Testis (tissue), 2 donors: ENCODE measurements at regions not wholly inside any gene's neighbourhood (a gene's known extent, or its start where the extent isn't known, plus 50 kb on each side); places are given as distances from the start of the nearest gene placed in this dataset.

Experiments used
- DNase-seq: peaks from one replicate; pipeline ENCODE4 v3.0.0-alpha.2; 2019
- H3K27ac ChIP-seq, 2 donors: fragments of 200-600 bp; sonication (generic); one replicate each; pipeline ENCODE4 v1.5.1; 2019
- H3K27me3 ChIP-seq: fragments of 200-600 bp; sonication (generic); one replicate; pipeline ENCODE4 v1.5.1; 2019
- H3K36me3 ChIP-seq: fragments of 200-600 bp; sonication (generic); one replicate; pipeline ENCODE4 v1.5.1; 2017; ENCODE audit warnings: low read depth; ENCODE audit errors: missing control alignments
- H3K4me1 ChIP-seq: fragments of 200-600 bp; sonication (generic); one replicate; pipeline ENCODE4 v1.5.1; 2019
- H3K4me3 ChIP-seq, 2 donors: fragments of 200-600 bp; sonication (generic); one replicate each; pipeline ENCODE4 v1.5.1; 2017 to 2019
- H3K9me3 ChIP-seq: fragments of 200-600 bp; sonication (generic); one replicate; pipeline ENCODE4 v1.5.1; 2017
- CTCF ChIP-seq, 3 experiments: fragments of 450-650 bp in 2 of 3; fragments of 200-600 bp in 1 of 3; sonication (generic) in 1 of 3; IDR thresholded peaks; one replicate each; pipeline ENCODE4 v1.5.1; 2016 to 2019; ENCODE audit warnings: antibody characterized with exemption in 3 of 3, mild to moderate bottlenecking in 2 of 3, moderate library complexity in 1 of 3
- POLR2A ChIP-seq: fragments of 450-650 bp; IDR thresholded peaks from one replicate; pipeline ENCODE4 v1.6.1; 2017; ENCODE audit warnings: antibody characterized with exemption, mild to moderate bottlenecking, moderate library complexity
- WGBS, 2 donors: methylation state at CpG; one replicate each; pipeline ENCODE4 v1.1.5; 2018; 5-methylcytosine and 5-hydroxymethylcytosine counted together
- intact Hi-C: fragments of 100-400 bp; cut with DNase I; formaldehyde crosslinking; loops from one replicate; pipeline ENCODE4 v1.15.1; 2023; ENCODE audit warnings: low total_unique reads

- no peaks in the 10 kb centered on the region for H3K9me3 ChIP-seq
- no peaks in the 10 kb centered on the region for H3K4me1 ChIP-seq
- TF ChIP-seq POLR2A (no peak), CTCF (IDR thresholded peaks at IDR 0.05) (no peak)
- H3K4me3 ChIP-seq: no peak overlapping the region
- WGBS, 2 donors: 94 to 96% methylated on average over 14 of the region's 14 CpGs
- no peaks in the 10 kb centered on the region for H3K36me3 ChIP-seq
- no peak for DNase-seq
- no peaks in the 10 kb centered on the region for H3K27me3 ChIP-seq
- intact Hi-C loops: no loop called here
- no peak overlapping the region for H3K27ac ChIP-seq
Measured at GRCh38 chr12:116404247-116404646, 126.8 kb upstream of the MED13L start.

- no peaks in the 10 kb centered on the region for H3K27me3 ChIP-seq
- no peaks in the 10 kb centered on the region for H3K36me3 ChIP-seq
- 44 to 53% methylated on average over 6 of the region's 6 CpGs for WGBS, 2 donors
- TF ChIP-seq POLR2A (no peak), CTCF (IDR thresholded peaks at IDR 0.05) (no peak)
- H3K27ac ChIP-seq: no peak overlapping the region
- no peak overlapping the region for H3K4me3 ChIP-seq
- no peaks in the 10 kb centered on the region for H3K4me1 ChIP-seq
- H3K9me3 ChIP-seq: no peaks in the 10 kb centered on the region
- DNase-seq: no peak
- intact Hi-C loops: no loop called here
Measured at GRCh38 chr12:116404913-116405611, 127.6 kb upstream of the MED13L start.

GRCh38 chr12:116406529-116406928 lies 129.0 kb upstream of the MED13L start:
- TF ChIP-seq POLR2A: no peak
- no peak for TF ChIP-seq CTCF (IDR thresholded peaks at IDR 0.05)
- Histone ChIP-seq H3K4me1 (no peaks in the 10 kb centered on the region), H3K27ac (no peak overlapping the region), H3K9me3 (no peaks in the 10 kb centered on the region), H3K27me3 (no peaks in the 10 kb centered on the region), H3K4me3 (no peak overlapping the region), H3K36me3 (no peaks in the 10 kb centered on the region)
- DNase-seq: peak; percentile 78
- intact Hi-C loops: no loop called here
- 44 to 51% methylated on average over 3 of the region's 3 CpGs for WGBS, 2 donors

- Histone ChIP-seq H3K4me3 (no peak overlapping the region), H3K27ac (no peak overlapping the region), H3K9me3 (no peaks in the 10 kb centered on the region), H3K27me3 (no peaks in the 10 kb centered on the region), H3K4me1 (no peaks in the 10 kb centered on the region), H3K36me3 (no peaks in the 10 kb centered on the region)
- DNase-seq: no peak
- TF ChIP-seq CTCF (IDR thresholded peaks at IDR 0.05) (no peak), POLR2A (no peak)
- intact Hi-C loops: no loop called here
- 77 to 86% methylated on average over 13 of the region's 13 CpGs for WGBS, 2 donors
Measured at GRCh38 chr12:116408489-116409250, 131.2 kb upstream of the MED13L start.
